Suprapubic skin (tissue), 4 donors: ENCODE measurements at regions not wholly inside any gene's neighbourhood (a gene's known extent, or its start where the extent isn't known, plus 50 kb on each side); places are given as distances from the start of the nearest gene placed in this dataset.

Source experiments
- EP300 ChIP-seq: sonication (generic); formaldehyde crosslinking; IDR thresholded peaks from one replicate; pipeline ENCODE4 v1.6.1; 2017; ENCODE audit warnings: antibody characterized with exemption
- POLR2A ChIP-seq, 2 donors: fragments of 450-650 bp; IDR thresholded peaks; one replicate each; pipeline ENCODE4 v1.6.1; 2017; ENCODE audit warnings: antibody characterized with exemption in 2 of 2, mild to moderate bottlenecking in 2 of 2, moderate library complexity in 2 of 2
- POLR2AphosphoS5 ChIP-seq, 3 donors: sonication (generic); formaldehyde crosslinking; IDR thresholded peaks; one replicate each; pipeline ENCODE4 v1.6.1; 2017; ENCODE audit warnings: antibody characterized with exemption in 3 of 3
- TF ChIP-seq, protein P1 (sequence below), 2 donors: fragments of 200-600 bp in 1 of 2; fragments of 450-650 bp in 1 of 2; sonication (generic) in 1 of 2; IDR thresholded peaks; one replicate each; pipeline ENCODE4 v1.5.1; 2016 to 2019; ENCODE audit warnings: antibody characterized with exemption in 2 of 2, mild to moderate bottlenecking in 1 of 2, moderate library complexity in 1 of 2

DNA sequence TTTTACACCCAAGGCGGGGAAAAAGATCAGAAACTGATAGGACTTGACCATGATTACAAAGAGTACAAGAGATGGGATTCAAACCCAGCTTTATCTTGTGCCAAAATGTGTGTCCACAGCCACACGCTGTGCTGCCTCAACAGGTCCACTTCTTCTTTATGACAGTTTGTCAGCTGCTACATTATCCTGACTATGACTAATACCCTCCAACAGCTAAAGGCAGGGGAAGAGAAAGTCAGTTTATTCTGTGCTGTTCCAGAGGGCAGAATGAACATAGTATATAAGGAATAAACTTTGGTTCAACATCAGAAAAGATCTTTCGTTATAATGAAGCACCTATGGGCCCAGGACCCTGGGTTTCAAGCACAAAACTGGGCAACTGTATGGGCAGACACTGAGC, 668.2 kb upstream of the TENM4 start:
- TF ChIP-seq, protein P1, sequence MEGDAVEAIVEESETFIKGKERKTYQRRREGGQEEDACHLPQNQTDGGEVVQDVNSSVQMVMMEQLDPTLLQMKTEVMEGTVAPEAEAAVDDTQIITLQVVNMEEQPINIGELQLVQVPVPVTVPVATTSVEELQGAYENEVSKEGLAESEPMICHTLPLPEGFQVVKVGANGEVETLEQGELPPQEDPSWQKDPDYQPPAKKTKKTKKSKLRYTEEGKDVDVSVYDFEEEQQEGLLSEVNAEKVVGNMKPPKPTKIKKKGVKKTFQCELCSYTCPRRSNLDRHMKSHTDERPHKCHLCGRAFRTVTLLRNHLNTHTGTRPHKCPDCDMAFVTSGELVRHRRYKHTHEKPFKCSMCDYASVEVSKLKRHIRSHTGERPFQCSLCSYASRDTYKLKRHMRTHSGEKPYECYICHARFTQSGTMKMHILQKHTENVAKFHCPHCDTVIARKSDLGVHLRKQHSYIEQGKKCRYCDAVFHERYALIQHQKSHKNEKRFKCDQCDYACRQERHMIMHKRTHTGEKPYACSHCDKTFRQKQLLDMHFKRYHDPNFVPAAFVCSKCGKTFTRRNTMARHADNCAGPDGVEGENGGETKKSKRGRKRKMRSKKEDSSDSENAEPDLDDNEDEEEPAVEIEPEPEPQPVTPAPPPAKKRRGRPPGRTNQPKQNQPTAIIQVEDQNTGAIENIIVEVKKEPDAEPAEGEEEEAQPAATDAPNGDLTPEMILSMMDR (IDR thresholded peaks at IDR 0.05), result no peak
- TF ChIP-seq EP300 (no peak), POLR2A (IDR thresholded peaks at IDR 0.05) (no peak), POLR2AphosphoS5 (IDR thresholded peaks at IDR 0.05) (no peak)
